HEK293 (cell line): ENCODE measurements at regions not wholly inside any gene's neighbourhood (a gene's known extent, or its start where the extent isn't known, plus 50 kb on each side); places are given as distances from the start of the nearest gene placed in this dataset.

Experiments used
- GLI4 ChIP-seq: fragments of 450-650 bp; formaldehyde crosslinking; IDR thresholded peaks from 2 replicates; pipeline ENCODE4 v1.5.1; 2016; ENCODE audit warnings: missing biosample characterization, missing genetic modification characterization
- SETDB1 ChIP-seq: IDR thresholded peaks from one replicate; pipeline ENCODE4 v1.6.1; 2017; ENCODE audit warnings: mild to moderate bottlenecking, low read length, moderate library complexity, mixed read lengths; ENCODE audit not compliant: insufficient read length
- TCF7L2 ChIP-seq: IDR thresholded peaks from 2 replicates; pipeline ENCODE4 v1.6.1; 2011; ENCODE audit warnings: low read depth, mild to moderate bottlenecking, inconsistent platforms, low read length, moderate library complexity, borderline replicate concordance
- ZNF23 ChIP-seq: fragments of 450-650 bp; formaldehyde crosslinking; IDR thresholded peaks from 2 replicates; pipeline ENCODE4 v1.5.1; 2016; ENCODE audit warnings: missing biosample characterization, missing genetic modification characterization, borderline replicate concordance
- ZNF843 ChIP-seq: fragments of 450-650 bp; formaldehyde crosslinking; IDR thresholded peaks from 2 replicates; pipeline ENCODE4 v1.5.1; 2016; ENCODE audit warnings: missing biosample characterization, missing genetic modification characterization
- TF ChIP-seq, protein P1 (sequence below): fragments of 450-650 bp; formaldehyde crosslinking; IDR thresholded peaks from 2 replicates; pipeline ENCODE4 v1.5.1; 2016; ENCODE audit warnings: missing biosample characterization, missing genetic modification characterization

DNA sequence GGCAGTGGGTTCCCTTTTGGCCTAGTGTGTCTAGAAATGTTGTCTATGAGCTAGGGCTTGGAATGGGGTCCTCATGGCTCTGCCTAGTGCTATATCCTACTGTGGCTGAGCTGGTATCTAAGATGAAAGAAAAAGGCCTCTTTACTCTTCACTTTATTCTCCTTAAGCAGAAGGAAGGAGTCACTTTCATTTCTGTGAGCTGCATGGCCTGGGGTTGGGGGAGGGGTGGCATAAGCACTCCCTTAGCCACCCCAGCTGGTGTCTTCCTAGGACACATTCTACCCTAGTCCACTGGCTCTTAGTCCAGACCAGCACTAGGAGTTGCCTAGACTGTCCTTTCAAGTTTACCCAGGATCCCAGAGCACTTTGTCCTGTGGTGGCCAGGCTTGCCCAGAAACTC is 1148.9 kb upstream of the CNTN5 start:
- TF ChIP-seq GLI4 (no peak), ZNF843 (tag by site-specific recombination) (no peak), ZNF23 (no peak), SETDB1 (no peak), TCF7L2 (no peak)
- TF ChIP-seq, protein P1, sequence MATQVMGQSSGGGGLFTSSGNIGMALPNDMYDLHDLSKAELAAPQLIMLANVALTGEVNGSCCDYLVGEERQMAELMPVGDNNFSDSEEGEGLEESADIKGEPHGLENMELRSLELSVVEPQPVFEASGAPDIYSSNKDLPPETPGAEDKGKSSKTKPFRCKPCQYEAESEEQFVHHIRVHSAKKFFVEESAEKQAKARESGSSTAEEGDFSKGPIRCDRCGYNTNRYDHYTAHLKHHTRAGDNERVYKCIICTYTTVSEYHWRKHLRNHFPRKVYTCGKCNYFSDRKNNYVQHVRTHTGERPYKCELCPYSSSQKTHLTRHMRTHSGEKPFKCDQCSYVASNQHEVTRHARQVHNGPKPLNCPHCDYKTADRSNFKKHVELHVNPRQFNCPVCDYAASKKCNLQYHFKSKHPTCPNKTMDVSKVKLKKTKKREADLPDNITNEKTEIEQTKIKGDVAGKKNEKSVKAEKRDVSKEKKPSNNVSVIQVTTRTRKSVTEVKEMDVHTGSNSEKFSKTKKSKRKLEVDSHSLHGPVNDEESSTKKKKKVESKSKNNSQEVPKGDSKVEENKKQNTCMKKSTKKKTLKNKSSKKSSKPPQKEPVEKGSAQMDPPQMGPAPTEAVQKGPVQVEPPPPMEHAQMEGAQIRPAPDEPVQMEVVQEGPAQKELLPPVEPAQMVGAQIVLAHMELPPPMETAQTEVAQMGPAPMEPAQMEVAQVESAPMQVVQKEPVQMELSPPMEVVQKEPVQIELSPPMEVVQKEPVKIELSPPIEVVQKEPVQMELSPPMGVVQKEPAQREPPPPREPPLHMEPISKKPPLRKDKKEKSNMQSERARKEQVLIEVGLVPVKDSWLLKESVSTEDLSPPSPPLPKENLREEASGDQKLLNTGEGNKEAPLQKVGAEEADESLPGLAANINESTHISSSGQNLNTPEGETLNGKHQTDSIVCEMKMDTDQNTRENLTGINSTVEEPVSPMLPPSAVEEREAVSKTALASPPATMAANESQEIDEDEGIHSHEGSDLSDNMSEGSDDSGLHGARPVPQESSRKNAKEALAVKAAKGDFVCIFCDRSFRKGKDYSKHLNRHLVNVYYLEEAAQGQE (tag by site-specific recombination) = no peak
